ENCODE measurements at regions not wholly inside any gene's neighbourhood (a gene's known extent, or its start where the extent isn't known, plus 50 kb on each side); places are given as distances from the start of the nearest gene placed in this dataset.

DNA sequence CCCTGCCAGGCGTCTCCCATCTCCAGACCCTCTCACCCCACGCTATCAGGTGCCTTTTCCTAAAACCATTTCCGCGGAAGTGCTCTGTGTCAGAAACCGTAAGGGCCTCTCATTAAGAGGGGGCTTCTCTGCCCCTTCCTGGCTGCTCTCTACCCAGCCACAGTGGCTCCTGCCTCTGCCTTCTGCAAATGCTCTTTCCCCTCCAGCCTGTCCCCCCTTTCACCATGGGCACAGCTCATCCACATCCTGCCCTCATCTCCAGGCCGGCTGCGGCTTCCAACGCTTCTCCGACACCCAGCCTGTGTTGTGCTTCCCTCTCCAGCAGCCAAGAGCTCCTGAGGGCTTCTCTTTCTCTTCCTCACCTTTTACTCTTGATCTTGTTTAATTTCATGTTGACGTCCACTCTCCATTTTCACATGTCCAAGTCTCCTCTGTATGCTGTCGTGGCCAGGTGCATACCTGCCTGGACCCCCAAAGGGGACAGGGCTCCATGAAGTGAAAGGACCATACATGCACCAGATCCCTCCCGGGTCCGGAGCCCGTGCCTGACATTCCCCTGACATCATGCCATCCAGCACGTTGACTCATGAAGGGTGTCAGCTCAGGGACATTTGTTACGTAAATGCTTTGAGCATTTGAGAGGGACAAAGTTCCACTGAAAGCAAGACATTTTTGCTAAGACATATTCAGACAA lies 306.5 kb downstream of the AJAP1 start:
- DNase-seq (ENCODE audit: low spot score), result no peak

DNA sequence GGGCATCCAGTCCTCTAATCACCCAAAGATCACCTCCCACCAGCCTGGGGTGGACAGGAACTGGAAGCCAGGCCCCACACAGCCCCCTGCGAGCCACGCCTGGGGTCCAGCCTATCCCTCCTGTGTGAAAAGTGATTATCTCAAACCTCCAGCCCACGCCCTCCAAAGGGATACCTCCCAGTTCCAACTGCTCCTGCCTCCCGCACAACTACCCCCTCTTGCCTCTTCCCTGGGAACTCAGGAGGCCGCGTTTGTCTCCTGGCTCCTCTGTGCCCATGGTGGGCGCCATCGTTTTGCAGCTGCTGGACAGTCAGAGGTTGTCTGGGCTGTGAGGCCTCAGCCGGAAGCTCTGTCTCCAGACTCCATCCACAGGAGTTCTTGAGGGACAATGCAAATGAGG lies 305.9 kb downstream of the AJAP1 start:
- DNase-seq (ENCODE audit: low spot score), result no peak

DNA sequence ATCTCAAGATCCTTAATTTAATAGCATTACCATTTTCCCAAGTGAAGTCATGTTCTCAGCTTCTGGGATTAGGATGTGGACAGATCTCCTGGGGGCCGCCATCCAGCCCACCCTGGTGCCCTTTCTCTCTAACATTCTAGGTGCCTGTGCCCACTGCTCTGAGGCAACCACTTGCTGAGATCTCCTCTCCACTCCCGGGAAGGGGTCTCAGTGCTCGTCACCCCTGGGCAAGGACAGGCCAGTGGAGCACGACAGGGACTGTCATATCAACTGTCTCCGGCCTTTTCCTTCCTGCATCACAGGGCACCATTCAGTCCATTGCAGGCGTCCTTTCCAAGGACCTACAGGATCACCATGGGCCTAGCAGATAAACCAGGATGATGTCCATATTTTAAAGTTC lies 304.8 kb downstream of the AJAP1 start:
- DNase-seq (ENCODE audit: low spot score), result no peak

DNA sequence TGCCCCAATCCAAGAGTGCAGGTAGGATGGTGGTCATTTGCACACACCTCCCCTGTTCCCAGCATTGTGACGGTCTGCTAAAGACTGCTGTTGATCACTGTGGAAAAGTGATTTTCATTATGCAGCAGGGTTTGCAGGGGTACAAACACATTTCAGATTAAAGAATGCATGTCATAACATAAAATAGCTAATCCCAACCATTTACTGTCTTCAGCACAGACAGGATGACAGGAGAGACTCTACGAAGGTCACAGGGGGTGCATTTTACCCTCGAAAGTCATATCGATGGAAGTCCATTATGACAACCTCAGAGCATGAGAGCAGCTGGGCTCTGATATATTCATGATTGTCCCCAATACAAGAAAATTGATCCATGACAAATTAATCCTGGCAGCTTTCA lies 302.6 kb downstream of the AJAP1 start:
- DNase-seq (ENCODE audit: low spot score), result no peak

DNA sequence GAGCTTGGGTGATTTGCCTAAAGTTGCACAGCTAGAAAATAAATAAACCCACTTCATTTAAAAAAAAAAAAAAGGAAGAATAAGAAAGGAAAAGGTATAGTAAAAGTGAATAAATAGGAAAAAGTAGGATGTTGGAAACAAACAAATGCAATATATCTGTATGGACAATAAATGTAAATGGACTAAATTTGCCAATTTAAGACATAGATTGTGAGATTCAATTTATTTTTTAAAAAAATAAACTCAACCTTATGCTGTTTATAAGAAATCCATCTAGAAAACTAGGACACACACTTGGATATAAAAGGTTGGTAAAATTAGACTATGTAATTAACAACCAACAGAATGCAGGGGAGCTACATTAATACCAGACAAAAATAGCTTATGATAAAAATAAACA lies 300.0 kb downstream of the AJAP1 start:
- no peak for DNase-seq (ENCODE audit: low spot score)

DNA sequence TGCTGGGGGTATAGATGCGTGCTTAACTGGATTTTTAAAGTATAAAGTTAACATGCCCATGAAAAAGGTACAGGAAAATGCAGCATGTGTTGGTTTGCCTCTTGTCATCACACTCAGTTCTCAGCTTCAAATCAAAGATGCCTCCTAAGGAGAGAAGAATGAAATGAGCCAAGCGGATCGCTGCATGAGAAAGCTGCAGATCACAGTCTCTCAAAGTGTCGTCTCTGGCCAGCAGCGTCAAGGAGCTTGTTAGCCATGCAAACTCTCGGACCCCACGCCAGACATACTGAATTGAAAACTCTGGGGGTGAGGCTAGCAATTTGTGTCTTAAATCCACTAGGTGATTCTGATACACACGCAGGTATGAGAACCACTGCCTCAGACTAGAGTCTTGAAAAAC lies 297.2 kb downstream of the AJAP1 start:
- no peak for DNase-seq (ENCODE audit: low spot score)

DNA sequence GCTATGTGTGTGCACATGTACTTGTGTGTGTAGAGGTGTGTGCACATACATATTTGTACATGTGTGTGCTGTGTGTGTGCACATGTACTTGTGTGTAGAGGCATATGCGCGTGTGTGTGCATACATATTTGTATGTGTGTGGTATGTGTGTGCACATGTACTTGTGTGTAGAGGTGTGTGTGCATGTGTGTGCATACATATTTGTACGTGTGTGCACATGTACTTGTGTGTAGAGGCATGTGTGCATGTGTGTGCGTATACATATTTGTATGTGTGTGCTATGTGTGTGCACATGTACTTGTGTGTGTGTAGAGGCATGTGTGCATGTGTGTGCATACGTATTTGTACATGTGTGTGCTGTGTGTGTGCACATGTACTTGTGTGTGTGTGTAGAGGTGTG lies 291.9 kb downstream of the AJAP1 start:
- no peak for DNase-seq (ENCODE audit: low spot score)

DNA sequence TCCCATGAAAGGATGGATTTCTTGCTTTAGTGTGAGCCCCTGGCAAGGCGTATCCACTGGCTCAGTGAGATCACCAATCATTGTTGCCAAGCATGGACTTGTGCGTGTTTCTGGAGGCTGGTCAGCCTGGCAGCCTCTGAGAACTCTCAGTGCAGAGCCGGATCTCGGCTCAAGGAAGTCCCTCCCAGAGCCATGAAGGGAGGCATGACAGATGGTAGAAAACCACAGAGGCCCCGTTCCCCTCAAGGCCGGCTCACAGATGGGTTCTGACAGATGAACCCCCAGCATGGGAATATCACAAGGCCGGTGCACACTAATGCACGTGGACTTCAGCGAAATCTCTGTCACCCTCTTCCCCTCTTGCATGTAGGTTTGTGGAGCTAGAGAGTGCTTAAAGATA lies 290.5 kb downstream of the AJAP1 start:
- no peak for DNase-seq (ENCODE audit: low spot score)

DNA sequence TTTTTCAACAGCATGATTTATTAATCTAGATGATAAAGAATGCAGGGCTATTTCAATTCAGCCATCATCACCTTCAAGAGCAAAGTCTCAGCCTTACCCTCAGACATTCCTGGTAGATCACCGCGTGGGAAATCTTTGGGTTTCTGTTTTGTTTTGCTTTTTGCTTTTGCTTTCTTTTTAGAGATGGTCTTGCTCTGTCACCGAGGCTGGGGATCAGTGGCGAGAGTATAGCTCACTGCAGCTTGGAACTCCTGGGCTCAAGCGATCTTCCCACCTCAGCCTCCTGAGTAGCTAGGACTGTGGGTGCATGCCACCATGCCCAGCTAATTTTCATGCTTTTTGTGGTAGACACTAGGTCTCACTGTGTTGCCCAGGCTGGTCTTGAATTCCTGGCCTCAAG lies 289.7 kb downstream of the AJAP1 start:
- no peak for DNase-seq (ENCODE audit: low spot score)

DNA sequence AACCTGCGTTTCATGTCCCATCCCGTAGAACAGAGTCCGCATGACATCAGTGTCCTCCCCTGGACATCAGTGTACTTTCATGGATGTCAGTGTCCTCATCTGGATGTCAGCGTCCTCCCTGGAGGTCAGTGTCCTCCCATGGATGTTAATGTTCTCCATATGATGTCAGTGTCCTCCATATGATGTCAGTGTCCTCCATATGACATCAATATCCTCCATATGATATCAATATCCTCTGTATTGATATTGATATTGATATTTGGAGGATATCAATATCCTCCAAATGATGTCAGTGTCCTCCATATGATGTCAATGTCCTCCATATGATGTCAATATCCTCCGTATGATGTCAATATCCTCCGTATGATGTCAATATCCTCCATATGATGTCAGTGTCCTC lies 284.9 kb downstream of the AJAP1 start:
- DNase-seq (ENCODE audit: low spot score), result no peak

DNA sequence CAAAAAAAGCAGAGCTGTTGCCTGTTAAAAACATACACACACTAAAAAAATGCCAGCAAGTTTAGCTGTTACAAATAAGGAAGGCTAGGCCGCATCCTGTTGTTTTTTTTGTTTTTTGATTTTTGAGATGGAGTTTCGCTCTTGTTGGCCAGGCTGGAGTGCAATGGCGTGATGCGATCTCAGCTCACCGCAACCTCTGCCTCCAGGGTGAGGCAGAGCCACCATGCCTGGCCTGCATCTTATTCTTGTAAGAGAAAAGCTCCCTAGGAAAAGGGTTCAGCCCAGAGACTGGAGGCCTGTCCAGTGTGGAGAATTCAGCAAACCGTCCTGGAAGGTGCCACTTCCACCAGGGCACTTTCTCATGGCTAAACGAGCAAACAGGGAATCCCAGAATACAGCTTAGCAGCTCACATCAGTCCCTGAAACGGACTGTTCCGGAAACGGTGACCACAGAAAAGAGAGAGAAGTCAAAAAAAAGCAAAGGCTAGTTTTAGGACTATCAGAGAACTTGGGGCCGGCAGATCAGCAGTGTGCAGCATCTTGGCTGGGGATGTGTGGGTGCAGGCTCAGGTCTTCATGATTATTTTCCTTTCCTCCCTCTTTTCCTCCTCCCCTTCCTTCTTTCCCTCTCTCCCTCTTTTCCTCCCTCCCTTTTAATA lies 283.6 kb downstream of the AJAP1 start:
- DNase-seq (ENCODE audit: low spot score), result no peak

DNA sequence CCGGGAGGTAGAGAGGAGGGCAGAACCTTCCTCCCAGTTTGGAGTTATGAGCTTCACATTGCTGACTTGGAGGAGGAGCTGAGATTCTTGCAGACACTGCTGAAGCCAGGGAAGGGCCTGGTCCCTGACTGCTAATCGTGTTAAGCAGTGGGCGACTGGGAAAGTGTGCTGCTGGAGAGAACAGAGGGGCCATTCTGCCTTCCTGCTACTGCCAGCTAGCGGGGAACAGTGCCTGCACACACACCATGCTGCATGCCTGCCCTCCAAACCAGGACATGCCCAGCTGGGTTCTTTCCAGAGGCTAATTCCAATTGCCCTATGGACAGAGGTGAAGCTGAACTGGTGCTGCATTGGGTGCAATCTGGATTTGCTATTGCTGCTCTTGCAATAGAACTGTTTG lies 281.4 kb downstream of the AJAP1 start:
- DNase-seq (ENCODE audit: low spot score), result no peak

DNA sequence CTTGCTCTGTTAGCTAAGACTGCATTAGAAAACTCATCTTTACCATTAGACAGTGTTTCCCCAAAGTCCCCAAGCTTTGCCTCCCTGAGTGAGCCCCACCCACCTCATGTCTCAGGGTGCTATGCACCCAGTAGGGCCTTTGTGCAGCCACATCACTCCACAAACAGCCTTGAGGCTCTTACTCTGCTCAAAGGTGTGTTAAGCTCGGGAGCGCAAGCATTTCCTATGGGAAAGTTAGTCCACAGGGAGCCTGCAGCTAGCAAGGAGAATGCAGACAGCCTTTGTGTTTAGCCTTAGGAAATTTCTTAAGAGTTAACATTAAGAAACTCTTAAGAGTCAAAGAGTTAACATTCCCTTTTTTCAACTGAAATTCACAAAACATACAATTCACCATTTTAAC lies 278.8 kb downstream of the AJAP1 start:
- DNase-seq (ENCODE audit: low spot score), result no peak

DNA sequence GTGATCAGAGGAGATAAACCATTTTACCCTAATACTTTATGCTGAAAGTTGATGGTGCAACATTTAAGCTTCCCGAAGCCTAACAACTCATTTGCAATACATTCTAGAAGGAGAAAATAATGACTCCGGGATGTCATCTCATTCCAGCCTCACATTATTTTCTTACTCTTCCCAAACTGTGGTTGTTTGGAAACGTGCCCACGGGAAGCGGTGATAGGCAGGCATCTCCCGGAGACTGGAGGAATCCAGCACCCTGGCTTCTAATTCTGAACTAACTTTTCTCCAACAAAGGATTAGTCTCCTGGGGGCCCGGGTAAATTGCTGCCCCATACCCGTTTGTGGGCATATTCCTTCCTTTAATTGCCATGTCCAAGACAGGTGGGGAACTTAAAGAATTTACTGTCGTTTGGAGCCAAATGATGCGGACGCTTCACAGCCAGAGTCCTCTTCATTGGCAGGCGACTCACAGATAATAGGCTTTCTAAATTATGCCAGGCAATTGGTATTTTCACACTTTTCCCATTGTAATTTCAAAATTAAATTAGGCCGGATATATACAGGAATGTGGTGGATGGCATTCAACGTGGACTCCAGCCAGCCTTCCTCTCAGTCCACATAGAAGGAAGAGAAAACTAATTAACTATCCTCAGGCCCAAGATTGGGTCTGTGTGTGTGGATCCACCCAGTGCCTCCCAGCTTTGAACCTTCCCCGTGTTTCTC lies 278.1 kb downstream of the AJAP1 start:
- DNase-seq (ENCODE audit: low spot score), result no peak

DNA sequence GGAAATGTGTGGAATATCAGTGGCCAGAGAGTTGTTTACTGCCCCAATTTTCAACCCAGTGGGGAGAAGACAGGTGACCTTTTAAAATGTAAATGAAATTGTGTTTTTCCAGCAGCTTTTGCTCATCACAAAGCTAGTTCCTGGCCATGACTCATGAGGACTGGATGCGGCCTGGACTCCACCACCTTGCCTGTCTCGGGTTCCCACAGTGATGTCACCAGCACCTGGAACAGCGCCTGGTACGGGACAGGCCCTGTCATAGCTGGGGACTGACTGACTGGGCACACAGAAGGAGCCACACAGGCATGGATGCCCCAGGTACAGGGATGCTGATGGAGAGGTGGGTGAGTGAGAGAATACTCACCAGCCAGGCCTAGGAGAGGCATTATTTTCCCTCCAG lies 277.1 kb downstream of the AJAP1 start:
- peak; percentile 75 for DNase-seq (ENCODE audit: low spot score)

DNA sequence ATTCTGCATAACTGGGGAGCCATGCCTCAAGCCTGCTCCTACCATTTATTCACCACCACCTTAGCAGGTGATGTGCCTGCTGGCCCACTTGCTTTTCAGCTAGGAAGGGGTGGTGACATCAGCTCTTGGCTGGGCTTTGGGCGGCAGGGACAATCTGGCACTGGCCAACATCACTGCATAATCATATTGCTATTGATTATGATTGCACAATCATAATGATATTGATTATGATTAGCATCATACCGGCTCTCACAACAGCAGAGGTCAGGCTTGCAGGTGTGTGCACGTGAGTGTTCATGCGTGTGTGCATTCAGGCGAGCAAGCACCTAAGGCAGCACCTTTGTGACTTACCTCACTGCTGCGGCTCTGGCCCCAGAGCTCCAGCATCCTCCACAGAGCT lies 273.8 kb downstream of the AJAP1 start:
- no peak for DNase-seq (ENCODE audit: low spot score)

DNA sequence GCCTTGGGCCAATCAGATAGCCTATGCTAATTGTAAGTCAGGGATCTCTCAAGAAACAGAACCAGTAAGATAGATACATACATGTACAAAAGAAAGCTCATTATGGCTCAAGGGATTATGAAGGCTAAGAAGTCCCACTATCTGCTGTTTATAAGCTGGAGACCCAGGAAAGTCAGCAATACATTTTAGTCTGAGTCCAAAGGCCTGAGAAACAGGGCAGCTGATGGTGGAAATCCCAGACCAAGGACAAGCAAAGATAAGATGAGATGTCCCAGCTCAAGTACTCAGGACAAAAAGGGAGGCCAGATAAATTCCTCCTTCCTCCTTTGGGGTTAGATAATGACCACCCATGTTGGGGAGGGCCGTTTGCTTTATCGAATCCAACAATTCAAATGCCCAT lies 269.9 kb downstream of the AJAP1 start:
- no peak for DNase-seq (ENCODE audit: low spot score)

DNA sequence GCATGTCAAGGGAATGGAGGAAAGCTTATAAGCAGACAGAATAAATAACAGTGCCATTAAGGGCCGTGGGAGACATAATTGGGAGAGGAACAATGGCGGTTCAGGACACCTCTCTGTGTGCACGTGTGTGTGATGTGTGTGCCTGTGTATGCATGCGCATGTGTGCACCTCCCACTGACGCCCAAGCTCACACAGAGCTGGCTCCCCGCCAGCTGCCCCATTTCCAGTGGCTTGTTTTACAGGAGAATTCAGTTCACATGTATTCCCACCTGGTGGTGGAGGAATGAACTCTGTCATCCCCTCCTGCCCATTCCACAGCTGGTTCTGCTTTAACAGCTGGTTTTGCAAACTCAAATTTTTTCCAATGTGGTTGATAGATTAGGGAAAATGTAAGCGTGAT lies 262.2 kb downstream of the AJAP1 start:
- DNase-seq (ENCODE audit: low spot score), result no peak

DNA sequence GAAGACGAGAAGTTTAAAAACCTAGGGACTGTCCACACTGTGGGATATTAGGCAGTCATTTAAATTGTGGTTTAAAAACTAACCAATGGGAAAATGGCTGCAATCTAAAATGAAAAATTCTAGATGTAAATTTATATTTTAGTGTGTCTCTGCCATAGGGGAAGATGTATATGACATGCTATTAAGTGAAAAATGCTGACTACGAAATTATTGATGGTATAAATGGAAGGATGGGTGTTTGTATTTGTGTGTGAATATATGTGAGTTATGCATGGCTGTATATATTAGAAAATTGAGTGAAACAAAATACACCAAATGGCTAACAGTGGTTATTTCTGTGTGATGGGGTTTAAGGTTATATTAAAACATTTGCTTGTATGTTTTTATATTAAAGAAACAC lies 260.7 kb downstream of the AJAP1 start:
- no peak for DNase-seq (ENCODE audit: low spot score)

DNA sequence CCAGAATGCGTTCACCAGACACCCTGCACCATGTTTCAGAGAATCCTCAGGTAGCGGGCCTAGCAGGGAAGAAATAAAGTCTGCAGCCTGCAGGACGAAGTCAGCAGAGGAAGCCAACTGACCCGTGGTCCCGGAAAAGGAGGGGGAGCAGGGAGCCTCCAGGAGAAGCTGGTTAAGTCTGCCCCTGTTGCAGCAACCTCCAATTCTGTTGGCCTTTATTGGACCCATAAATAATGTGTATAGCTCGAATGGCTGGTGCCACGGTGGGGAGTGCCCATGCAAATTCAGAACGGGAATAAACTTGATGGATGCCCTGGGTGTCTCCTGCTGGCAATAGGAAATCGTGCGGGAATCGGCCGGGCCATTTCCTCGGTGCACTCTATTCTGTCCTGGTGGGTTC lies 254.1 kb downstream of the AJAP1 start:
- DNase-seq (ENCODE audit: low spot score), result no peak

DNA sequence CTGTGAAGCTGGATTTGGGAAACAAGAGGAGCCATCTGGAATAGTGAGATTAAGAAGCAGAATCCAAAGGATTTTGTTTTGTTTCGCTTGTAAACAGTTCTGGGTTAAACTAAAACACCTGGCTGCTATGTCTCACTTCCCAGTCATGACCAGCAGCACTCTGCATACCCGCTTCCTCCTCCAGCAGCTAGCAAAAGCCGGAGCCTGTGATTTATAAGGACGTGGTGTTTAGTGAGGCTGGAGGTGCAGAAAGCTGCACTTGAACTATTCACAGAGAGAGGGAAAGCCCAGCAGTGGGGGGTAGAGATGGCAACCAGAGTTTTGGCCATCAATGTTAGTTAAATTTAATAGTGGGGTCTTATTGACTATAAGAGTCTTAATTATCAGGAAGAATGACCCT lies 240.2 kb downstream of the AJAP1 start:
- no peak for DNase-seq (ENCODE audit: low spot score)

DNA sequence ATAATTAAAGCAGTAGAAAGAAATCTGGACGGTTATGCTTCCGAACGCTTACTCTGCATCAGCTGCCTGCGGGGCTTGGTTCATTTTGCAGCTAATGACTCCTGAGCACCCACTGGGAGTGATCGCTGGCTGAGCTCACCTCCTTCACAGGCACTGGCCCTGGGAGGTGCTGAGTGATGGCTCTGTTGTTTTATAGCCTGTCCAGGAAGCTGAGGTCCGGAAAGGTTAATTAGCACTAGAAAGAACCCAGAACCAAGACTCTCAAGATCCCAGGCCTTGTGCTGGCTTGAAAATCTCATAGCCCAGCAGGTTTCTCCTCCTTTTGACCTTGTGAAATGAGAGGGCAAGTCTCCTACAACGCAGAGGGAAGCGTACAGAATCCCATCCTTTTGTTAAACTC lies 226.2 kb downstream of the AJAP1 start:
- DNase-seq (ENCODE audit: low spot score), result no peak

DNA sequence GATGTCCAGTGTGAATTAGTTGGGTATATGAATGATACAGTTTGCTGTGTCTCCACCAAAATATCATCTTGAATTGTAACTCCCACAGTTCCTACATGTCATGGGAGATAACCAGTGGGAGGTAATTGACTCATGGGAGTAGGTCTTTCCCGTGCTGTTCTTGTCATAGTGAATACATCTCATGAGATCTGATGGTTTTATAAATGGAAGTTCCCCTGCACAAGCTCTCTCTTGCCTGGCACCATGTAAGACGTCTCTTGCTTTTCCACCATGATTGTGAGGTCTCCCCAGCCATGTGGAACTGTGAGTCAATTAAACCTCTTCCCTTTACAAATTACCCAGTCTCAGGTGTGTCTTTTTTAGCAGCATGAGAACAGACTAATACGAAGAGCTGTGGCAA lies 223.0 kb downstream of the AJAP1 start:
- no peak for DNase-seq (ENCODE audit: low spot score)

DNA sequence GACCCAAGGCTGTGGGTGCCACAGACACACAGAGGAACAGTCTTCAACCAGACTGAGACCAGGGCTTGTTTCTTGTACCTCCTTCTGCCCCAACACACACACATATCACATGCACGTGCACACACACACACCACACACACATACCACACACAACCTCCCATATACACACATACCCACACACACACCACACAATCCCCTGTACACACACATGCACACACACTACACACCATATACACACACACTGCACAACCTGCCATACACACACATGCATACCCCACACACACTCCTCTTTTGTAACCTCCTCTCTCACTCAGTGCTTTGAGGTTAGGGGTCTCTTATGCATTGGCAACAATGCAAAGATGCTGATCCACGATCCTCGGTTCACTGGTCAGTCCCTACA lies 217.0 kb downstream of the AJAP1 start:
- DNase-seq (ENCODE audit: low spot score), result no peak
